WI38 (cell line): ENCODE measurements at regions not wholly inside any gene's neighbourhood (a gene's known extent, or its start where the extent isn't known, plus 50 kb on each side); places are given as distances from the start of the nearest gene placed in this dataset.

Source experiments
- H3K4me3 ChIP-seq: 2 replicates; pipeline ENCODE4 v1.5.1; 2011; ENCODE audit warnings: low read depth, mild to moderate bottlenecking, control low read depth, low read length
- TF ChIP-seq, protein P1 (sequence below): IDR thresholded peaks from 2 replicates; pipeline ENCODE4 v1.5.1; 2012; ENCODE audit warnings: low read depth, mild to moderate bottlenecking, control low read depth, low read length

GRCh38 chr13:90974249-90974975 lies 373.1 kb upstream of the MIR17HG start:
- TF ChIP-seq, protein P1, sequence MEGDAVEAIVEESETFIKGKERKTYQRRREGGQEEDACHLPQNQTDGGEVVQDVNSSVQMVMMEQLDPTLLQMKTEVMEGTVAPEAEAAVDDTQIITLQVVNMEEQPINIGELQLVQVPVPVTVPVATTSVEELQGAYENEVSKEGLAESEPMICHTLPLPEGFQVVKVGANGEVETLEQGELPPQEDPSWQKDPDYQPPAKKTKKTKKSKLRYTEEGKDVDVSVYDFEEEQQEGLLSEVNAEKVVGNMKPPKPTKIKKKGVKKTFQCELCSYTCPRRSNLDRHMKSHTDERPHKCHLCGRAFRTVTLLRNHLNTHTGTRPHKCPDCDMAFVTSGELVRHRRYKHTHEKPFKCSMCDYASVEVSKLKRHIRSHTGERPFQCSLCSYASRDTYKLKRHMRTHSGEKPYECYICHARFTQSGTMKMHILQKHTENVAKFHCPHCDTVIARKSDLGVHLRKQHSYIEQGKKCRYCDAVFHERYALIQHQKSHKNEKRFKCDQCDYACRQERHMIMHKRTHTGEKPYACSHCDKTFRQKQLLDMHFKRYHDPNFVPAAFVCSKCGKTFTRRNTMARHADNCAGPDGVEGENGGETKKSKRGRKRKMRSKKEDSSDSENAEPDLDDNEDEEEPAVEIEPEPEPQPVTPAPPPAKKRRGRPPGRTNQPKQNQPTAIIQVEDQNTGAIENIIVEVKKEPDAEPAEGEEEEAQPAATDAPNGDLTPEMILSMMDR: no peak
- H3K4me3 ChIP-seq: no peak overlapping the region

DNA sequence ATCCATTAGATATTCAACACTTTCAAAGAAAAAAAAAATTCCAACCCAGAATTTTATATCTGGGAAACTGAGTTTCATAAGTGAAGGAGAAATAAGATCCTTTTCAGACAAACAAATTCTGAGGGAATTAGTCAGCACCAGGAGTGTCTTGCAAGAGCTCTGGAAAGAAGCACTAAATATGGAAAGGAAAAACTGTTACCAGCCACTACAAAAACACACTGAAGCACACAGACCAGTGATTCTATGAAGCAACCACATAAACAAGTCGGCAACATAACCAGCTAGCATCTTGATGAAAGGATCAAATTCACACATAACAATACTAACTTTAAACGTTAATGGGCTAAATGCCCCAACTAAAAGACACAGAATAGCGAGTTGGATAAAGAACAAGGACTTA lies 368.4 kb upstream of the MIR17HG start:
- H3K4me3 ChIP-seq: no peak overlapping the region
- TF ChIP-seq, protein P1: no peak

GRCh38 chr13:90984756-90985155 lies 362.7 kb upstream of the MIR17HG start:
- TF ChIP-seq, protein P1: no peak
- H3K4me3 ChIP-seq: no peak overlapping the region

DNA sequence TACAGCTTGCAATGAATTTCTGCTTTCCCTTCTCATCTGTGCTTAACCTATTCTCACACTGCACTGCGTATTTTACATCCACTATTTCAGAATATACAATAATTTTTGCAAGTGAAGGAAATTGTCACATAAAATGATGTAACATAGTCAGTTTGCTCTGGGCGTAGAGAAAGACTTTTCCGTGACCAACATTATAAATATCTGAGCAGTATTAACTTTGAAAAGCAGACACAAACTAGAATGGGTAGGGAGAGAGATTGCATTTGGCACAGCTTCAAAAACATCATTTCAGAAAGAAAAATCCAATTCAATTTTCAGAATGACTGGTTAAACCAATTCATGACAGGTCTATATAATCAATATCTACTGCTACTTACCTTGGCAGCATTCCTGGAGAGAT lies 352.5 kb upstream of the MIR17HG start:
- TF ChIP-seq, protein P1: no peak
- H3K4me3 ChIP-seq: no peak overlapping the region

DNA sequence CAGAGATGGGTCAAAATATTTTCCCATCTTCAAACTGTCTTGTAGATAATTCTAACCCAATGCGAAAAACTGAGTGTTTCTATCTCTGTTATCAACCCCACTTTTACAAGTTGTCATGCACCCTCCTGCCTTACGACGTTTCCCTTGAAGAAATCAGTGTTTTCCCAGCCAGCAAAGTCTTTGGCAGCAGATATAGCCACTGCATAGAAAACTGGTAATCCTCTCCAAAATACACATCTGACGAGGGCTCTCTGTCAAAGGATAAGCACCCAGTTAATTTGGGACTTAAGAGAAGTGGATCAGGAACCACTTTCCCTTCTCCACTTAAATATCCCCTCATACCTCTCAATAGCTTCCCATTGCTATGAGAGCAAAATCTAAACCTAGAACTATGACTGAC lies 351.9 kb upstream of the MIR17HG start:
- TF ChIP-seq, protein P1: no peak
- H3K4me3 ChIP-seq: no peak overlapping the region

DNA sequence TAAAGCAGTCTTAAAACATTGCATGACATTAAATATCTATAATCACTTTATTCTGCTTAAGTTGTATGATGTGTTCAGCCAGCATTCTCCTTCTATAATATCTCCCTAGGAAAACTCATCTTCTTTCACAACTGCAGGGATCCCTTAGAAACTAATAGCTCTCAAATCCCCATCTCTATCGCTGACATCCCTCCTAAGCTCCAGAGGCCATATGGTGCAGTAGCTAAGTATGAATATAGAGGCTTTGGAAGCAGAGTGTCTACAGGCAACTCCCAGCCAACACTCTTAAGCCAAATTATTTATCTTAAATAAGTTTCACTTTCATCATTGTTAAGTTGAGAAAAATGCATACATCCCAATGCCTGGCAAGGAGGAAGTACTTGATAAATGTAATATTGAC lies 349.5 kb upstream of the MIR17HG start:
- TF ChIP-seq, protein P1: no peak
- no peak overlapping the region for H3K4me3 ChIP-seq

- TF ChIP-seq, protein P1: no peak
- H3K4me3 ChIP-seq: no peak overlapping the region
These were observed 348.1 kb upstream of the MIR17HG start for GRCh38 chr13:90999401-90999800.
